T-helper 17 cell (primary cell): ENCODE measurements at regions not wholly inside any gene's neighbourhood (a gene's known extent, or its start where the extent isn't known, plus 50 kb on each side); places are given as distances from the start of the nearest gene placed in this dataset.
A peak's percentile ranks its signal among the peaks of the same experiment; 100 is the strongest.

Experiments used
- ATAC-seq: fragments of 150-1000 bp; cut with Tn5 transposase; 2 replicates; pipeline ENCODE4 v1.10.0; 2021; ENCODE audit warnings: mild to moderate bottlenecking, moderate library complexity
- DNase-seq, 3 donors: peaks; one replicate each; pipeline versions ENCODE4 v3.0.0 to v3.0.0-alpha.2; 2020 to 2021
- H3K9me3 ChIP-seq: one replicate; pipeline ENCODE4 v1.7.0; 2013; ENCODE audit warnings: low read length, mild to moderate bottlenecking; ENCODE audit not compliant: control insufficient read depth, poor library complexity, severe bottlenecking
- H3K27ac Mint-ChIP-seq: one replicate; pipeline ENCODE4 v1.8.0; 2022; ENCODE audit warnings: mild to moderate bottlenecking, moderate library complexity, mixed read lengths
- H3K27me3 Mint-ChIP-seq: one replicate; pipeline ENCODE4 v1.8.0; 2022; ENCODE audit warnings: mixed read lengths
- H3K36me3 Mint-ChIP-seq: one replicate; pipeline ENCODE4 v1.8.0; 2022; ENCODE audit warnings: low read depth, mixed read lengths
- H3K4me1 Mint-ChIP-seq: one replicate; pipeline ENCODE4 v1.8.0; 2022; ENCODE audit warnings: mild to moderate bottlenecking, mixed read lengths
- H3K4me3 Mint-ChIP-seq: one replicate; pipeline ENCODE4 v1.8.0; 2022; ENCODE audit warnings: mild to moderate bottlenecking, moderate library complexity, mixed read lengths

DNA sequence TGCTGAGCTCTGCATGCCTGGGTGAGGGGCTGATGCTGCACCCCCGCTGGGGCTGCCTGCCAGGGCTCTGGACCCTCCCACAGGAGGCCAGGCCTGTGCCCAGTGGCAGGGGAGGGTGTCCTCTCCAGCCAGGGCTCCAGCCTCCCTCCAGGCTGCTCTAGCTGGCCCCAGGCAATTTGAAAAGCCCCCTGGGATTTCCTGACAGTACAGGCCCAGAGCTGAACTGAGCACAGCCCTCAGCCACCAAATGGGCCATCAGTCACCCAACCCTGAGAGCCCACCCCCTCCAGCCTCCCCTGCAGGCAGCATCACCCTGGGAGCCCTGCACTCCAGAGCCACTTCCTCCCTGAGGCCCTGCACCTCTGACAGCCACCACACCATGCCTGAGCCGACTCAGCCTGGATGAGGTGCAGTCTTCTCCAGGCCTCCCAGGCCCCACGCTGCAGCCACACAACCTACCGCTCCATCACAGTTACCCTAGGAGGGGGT, 101.8 kb upstream of the RET start:
- ATAC-seq (no peak), DNase-seq (peak in 2 of 3 donors; percentile 4 to 8)
- no peak overlapping the region for H3K27ac Mint-ChIP-seq
- H3K27me3 Mint-ChIP-seq, result peaks cover 39% of the 10 kb centered on the region
- H3K9me3 ChIP-seq, result no peaks in the 10 kb centered on the region
- H3K4me3 Mint-ChIP-seq, result no peak overlapping the region
- H3K36me3 Mint-ChIP-seq, result no peaks in the 10 kb centered on the region
- no peaks in the 10 kb centered on the region for H3K4me1 Mint-ChIP-seq

DNA sequence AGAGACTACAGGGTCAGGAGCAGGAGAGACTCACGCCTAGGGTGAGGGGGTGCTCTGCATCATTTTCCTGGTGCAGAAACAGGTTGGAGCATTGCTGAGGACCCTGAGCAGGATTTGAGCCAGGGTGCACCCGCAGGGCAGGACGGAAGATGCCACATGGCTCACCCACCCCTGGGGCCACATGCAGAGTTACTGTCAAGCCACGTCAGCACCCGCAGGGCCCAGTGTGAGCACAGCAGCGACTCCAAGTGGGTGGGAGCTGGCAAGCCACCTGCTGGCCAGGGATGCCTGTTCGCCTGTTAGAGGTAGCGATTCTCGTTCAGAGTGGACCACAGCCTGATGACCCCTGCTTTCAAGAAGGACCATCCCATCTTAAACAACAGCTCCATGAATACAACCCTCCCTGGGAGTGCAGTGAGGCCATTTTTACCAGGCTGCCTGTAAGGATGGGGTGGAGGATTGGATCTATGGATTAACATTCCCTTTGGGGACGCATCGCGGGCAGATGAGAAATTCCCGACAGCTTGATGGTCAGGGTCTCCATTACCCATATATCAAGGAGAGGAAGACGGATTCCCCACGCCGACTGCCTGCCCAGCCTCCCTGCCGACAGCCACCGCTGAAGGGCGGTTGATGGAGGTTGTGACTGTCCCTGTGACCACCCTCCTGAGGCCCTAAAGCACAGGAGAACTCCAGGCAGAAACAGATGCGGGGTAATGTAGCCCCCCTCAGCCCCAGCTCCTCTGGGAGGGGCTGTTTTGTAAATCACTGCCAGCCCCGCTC, 101.1 kb upstream of the RET start:
- peaks cover 37% of the 10 kb centered on the region for H3K27me3 Mint-ChIP-seq
- no peak overlapping the region for H3K4me3 Mint-ChIP-seq
- H3K36me3 Mint-ChIP-seq, result no peaks in the 10 kb centered on the region
- ATAC-seq (no peak), DNase-seq (peak in 1 of 3 donors; percentile 5)
- H3K27ac Mint-ChIP-seq, result no peak overlapping the region
- no peaks in the 10 kb centered on the region for H3K4me1 Mint-ChIP-seq
- no peaks in the 10 kb centered on the region for H3K9me3 ChIP-seq

DNA sequence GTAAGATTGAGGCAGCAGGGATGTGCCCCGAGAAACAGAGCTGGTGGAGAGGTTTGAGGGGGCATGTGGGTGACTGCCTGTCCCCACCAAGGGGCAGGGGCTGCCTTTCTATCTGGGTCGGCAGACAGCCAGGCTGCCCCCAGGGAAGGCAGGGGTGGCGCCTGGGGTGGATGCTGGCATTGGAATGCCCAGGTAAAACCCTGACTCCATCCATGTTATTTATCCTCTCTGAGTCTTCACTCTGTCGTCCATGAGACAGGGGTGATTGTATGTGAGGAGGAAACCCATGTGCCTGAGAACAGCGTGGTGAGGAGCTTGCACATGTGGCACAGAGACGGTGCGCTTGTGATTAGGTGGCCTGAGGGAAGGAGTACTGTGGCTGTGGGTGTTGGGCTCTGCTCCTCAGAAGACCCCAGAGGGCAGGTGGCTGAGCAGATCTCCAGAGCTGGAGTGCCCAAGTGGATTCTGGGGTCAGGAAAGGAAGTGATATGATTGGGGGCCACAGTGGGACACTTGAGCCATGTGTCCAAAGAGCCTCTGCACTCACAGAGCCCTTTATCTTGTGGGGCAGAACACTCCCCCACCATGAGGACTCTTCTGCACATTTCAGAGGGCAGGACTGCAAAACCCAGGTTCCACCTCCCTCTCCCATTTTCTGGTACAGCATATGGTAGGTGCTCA, 100.4 kb upstream of the RET start:
- H3K27ac Mint-ChIP-seq, result no peak overlapping the region
- ATAC-seq (no peak), DNase-seq (no peak)
- no peaks in the 10 kb centered on the region for H3K36me3 Mint-ChIP-seq
- no peaks in the 10 kb centered on the region for H3K9me3 ChIP-seq
- no peaks in the 10 kb centered on the region for H3K4me1 Mint-ChIP-seq
- no peak overlapping the region for H3K4me3 Mint-ChIP-seq
- H3K27me3 Mint-ChIP-seq, result peaks cover 30% of the 10 kb centered on the region

DNA sequence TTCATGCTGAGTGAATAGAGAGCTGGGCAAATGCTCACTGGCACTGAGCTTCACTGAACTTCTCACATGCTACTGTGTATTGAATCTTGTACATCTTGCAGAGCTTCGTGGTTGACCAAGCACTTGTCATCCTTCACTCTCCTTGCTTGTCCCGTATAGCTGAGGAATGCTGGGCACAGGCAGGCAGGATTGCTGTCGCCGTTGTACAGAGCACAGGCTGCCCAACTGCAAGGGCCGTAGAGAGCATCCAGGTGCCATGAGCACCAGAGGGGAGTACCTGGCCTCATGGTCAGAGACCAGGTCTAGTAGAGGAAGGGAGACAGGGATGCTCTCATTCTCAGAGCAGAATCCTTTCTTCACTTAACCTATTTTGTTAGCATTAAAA, 99.8 kb upstream of the RET start:
- H3K36me3 Mint-ChIP-seq, result no peaks in the 10 kb centered on the region
- H3K27me3 Mint-ChIP-seq, result peaks cover 25% of the 10 kb centered on the region
- no peaks in the 10 kb centered on the region for H3K4me1 Mint-ChIP-seq
- DNase-seq (no peak), ATAC-seq (no peak)
- H3K9me3 ChIP-seq, result no peaks in the 10 kb centered on the region
- H3K4me3 Mint-ChIP-seq, result no peak overlapping the region
- H3K27ac Mint-ChIP-seq, result no peak overlapping the region

DNA sequence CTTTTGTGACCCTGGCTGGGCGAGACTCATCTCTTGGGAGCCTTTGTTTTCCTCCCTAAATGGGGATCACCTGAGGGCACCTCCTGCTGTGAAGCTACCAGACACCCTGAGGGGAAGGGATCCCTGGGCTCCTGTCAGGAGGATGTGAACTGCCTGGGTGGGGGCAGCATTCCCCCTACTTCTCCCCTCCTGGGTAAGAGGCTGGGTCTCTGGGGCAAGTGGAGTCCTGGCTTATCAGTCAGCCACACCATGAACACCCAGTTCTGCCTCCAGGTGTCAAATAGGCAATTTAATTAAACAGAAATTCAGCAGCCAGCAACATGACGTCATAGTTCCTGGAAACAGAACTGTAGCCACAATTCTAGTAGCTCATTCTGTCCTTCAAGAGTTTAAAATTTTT, 97.7 kb upstream of the RET start:
- Mint-ChIP-seq H3K4me3 (no peak overlapping the region), H3K4me1 (peaks cover 2% of the 10 kb centered on the region), H3K27me3 (peaks cover 11% of the 10 kb centered on the region), H3K27ac (no peak overlapping the region), H3K36me3 (no peaks in the 10 kb centered on the region)
- H3K9me3 ChIP-seq, result no peaks in the 10 kb centered on the region
- ATAC-seq (no peak), DNase-seq (no peak)

DNA sequence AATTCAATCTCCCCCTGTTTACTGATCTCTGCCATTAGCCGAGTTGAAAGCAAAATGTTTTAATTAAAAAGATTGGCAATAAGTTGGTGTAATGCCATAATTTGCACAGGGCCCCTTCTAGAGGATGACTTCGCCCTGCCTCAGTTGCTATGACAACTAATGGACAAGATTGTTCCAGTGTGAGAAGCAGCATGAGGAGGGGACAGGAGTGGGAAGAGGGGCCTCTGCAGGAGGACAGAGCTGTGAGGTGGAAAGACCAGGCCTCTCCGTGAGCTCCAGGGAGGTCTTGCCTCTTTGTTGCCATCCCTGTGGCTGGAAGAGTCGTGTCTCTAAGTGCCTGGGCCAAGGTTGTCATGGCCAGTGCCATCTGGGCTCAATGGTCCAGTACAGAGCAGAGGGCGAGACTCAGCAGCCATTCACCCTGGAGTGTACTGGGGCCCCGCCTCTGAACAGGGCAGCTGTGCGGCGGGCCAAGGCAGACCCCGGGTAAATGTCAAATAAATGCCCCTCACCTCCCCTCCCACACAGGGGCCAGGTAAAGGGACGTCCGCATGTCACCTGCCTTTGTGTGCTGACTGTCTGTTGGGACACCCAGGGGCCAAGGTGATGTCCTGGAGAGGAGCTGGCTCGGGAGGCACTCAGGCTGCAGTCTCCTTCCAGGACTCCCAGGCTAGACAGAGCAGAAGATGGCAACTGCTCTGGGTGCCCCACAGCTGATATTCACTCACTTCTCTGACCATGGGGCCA, 97.0 kb upstream of the RET start:
- Mint-ChIP-seq H3K27ac (no peak overlapping the region), H3K4me3 (no peak overlapping the region), H3K27me3 (peaks cover 9% of the 10 kb centered on the region), H3K36me3 (no peaks in the 10 kb centered on the region), H3K4me1 (peaks cover 2% of the 10 kb centered on the region)
- DNase-seq (no peak), ATAC-seq (no peak)
- no peaks in the 10 kb centered on the region for H3K9me3 ChIP-seq

DNA sequence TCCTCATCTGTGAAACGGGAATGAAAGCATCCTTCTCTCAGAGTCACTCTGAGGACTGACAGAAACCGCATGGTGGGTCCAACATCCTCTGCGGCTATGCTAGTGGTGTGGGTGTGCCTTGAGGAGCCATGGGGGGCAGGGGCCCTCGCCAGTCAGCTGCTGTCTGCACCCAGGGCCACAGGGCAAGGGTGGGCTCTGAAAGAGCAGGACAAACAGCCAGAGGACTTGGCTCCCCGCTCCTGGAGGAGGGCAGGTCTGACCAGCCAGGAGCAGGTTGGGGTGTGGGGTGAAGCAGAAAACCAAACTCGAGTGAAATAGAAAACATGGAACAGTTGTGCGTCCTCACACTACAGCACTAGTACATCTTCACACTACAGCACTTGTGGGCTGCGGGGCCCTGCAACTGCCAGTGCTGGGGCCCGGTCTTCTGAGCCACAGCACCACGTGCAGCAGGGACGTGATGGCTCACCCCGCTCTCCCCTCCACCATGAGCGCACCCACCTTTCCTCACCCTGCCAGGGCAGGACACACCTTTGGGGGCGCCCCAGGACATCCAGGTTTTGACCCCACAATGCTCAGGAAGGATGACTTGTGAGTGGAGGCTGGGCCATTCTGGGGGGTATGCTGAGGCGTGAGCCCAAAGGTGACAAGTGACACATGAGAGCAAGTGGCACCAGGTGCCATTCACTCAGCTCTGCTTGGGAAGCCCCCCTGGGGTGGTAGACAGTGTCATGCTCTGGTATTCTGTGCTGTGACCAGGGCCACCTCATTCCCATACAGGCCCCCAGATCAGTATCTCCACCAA, 96.1 kb upstream of the RET start:
- Mint-ChIP-seq H3K4me1 (peaks cover 2% of the 10 kb centered on the region), H3K27me3 (peaks cover 17% of the 10 kb centered on the region), H3K27ac (no peak overlapping the region), H3K36me3 (no peaks in the 10 kb centered on the region), H3K4me3 (peak overlapping the region; percentile 12)
- DNase-seq, result peak in 1 of 3 donors; percentile 6
- H3K9me3 ChIP-seq, result no peaks in the 10 kb centered on the region
- ATAC-seq, result no peak

DNA sequence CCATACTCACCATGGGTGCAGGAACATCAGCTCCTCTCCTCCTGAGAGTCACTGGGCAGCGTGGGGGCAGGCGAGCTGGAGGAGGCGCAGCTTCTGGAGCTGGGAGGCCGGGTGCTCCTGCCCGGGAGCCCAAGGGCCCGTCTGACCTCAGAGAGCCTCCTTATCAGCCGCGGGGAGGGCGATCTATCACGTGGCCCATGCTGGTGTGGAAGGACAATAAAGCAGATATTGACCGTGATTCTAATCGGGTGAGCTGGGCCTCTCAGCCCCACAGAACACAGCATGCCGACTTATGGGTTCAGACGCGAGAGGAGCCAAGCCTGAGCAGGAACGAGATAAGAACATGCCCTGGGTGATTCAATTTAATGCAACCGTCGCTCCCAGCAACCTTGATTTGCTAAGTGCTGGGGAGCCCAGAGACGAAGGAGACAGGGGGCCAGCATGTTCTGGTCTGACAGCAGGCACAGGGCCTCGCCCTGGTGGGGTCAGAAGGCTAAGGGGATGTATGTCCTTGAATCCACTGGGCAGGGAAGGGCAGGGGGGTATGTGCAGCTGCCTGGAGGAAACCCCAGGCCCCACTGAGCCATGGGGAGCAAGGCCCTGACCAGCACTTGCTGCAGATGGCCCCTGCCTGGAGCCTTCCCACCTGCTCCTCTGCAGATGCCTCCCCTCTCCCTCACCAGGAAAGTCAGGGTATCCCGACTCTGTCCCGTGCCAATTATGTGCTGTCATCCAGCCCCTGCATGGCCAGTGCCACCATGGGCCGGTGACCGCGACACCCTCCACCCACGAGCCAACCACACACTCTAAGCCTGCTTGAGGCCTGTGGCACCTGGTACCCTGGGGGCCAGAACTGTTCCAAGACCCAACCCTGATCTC, 95.3 kb upstream of the RET start:
- H3K36me3 Mint-ChIP-seq, result no peaks in the 10 kb centered on the region
- DNase-seq, result peak in 1 of 3 donors; percentile 5
- no peak overlapping the region for H3K27ac Mint-ChIP-seq

DNA sequence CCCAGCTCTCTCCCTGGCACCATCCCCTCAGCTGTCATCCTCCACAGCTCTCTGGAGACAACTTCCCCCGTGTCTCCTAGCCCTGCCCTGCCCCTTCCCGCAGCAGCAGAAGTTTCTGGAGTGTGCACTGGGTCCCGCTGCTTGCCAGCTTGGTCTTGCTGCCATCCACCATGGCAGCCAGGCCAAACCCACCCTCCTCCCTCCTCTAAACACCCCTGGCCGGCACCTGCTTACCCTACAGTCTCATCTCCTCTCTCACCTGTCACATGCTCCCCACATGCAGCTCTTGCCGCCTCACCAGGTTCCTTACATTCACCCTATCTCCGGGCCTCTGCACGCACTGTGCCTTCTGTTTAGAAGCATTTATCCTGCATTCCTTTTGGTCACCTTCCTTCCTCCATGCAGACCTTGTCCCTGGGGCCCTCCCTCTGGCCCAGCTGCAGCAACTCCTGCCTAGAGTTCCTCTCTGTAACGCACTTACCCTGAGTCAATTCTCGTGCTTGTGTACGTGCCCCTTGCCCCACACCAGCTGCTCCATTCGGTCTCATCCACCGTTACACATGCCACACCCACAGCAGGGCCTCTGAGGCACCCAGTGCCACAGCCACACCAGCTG, 93.9 kb upstream of the RET start:
- H3K4me1 Mint-ChIP-seq, result peaks cover 2% of the 10 kb centered on the region
- peaks cover 18% of the 10 kb centered on the region for H3K27me3 Mint-ChIP-seq
- no peak for ATAC-seq
- DNase-seq, result peak in 1 of 3 donors; percentile 5
- H3K9me3 ChIP-seq, result no peaks in the 10 kb centered on the region
- no peak overlapping the region for H3K27ac Mint-ChIP-seq
- H3K4me3 Mint-ChIP-seq, result no peak overlapping the region
- H3K36me3 Mint-ChIP-seq, result no peaks in the 10 kb centered on the region

More for the DNA sequence above, 95.3 kb upstream of the RET start:
- H3K4me3 Mint-ChIP-seq, result peak overlapping the region; percentile 12
- no peaks in the 10 kb centered on the region for H3K9me3 ChIP-seq
- no peak for ATAC-seq
- H3K4me1 Mint-ChIP-seq, result peaks cover 2% of the 10 kb centered on the region
- peaks cover 13% of the 10 kb centered on the region for H3K27me3 Mint-ChIP-seq

DNA sequence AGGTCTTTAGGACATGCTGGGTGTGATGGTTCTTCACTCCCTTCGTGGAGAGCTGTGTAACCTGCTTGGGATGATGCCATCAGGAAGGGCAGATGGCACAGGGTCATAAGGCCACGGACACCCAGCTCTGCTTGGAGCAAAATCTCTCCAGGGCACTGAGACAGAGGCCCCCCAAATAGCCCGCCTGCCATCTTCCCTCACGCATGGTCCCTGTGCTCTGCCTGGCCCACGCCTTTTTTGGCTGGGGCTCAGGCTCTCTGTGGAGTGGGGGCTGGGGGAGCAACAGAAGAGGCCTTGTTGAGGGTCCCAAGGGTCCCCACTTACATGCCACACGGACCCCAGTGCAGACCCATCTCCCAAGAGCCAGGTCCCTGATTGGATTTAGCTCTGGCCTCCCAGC, 93.3 kb upstream of the RET start:
- Mint-ChIP-seq H3K27ac (no peak overlapping the region), H3K4me3 (no peak overlapping the region), H3K4me1 (peaks cover 2% of the 10 kb centered on the region), H3K36me3 (no peaks in the 10 kb centered on the region), H3K27me3 (peaks cover 18% of the 10 kb centered on the region)
- DNase-seq (no peak), ATAC-seq (no peak)
- H3K9me3 ChIP-seq, result no peaks in the 10 kb centered on the region

DNA sequence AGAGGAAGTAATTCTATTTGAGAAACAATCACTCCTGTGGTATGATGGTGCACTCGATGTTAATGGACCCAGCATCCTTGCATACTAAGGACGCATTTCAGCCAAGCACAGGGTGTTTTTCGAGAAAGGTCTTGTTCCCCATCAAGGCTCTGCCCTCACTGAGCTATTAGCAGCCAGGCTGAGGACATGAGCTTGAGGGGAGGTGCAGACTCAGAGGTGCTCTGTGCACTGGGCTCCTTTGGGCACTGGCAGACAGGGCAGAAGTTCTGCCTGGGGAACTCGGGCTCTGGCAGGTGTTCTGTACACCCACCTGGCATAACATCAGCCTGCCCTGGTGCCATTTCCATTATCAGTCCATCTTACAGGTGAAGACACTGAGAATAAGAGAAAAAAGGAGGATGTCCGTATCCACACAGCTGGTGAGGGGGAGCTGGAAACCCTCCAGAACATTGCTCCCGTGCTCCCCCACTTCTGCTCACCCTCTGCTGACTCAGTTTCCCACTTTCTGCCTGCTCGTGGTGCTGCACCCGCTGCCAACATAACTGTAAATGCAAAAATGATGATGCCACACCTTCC, 92.7 kb upstream of the RET start:
- Mint-ChIP-seq H3K27me3 (peaks cover 21% of the 10 kb centered on the region), H3K4me1 (peaks cover 3% of the 10 kb centered on the region), H3K36me3 (peaks cover under 1% of the 10 kb centered on the region), H3K4me3 (no peak overlapping the region), H3K27ac (no peak overlapping the region)
- H3K9me3 ChIP-seq, result no peaks in the 10 kb centered on the region
- DNase-seq (no peak), ATAC-seq (no peak)
